Calu3 (cell line): ENCODE measurements at regions not wholly inside any gene's neighbourhood (a gene's known extent, or its start where the extent isn't known, plus 50 kb on each side); places are given as distances from the start of the nearest gene placed in this dataset.

ENCODE experiments used
- BruUV-seq: library from RNA; stranded (reverse); fragments of 400-500 nt; replicated peaks from 2 replicates; lab custom pipeline; 2021; lab: Mats Ljungman, UMichigan
- CTCF ChIA-PET: fragments of 300-600 bp; sonication (Branson Sonifier 250); formaldehyde crosslinking; loops from one replicate; lab custom pipeline; 2022; ENCODE audit warnings: antibody characterized with exemption; lab: Charles Lee
- DNase-seq: peaks from one replicate; pipeline ENCODE4 v3.0.0; 2022
- H3K27ac Mint-ChIP-seq: one replicate; pipeline ENCODE4 v1.8.0; 2022; ENCODE audit warnings: mixed read lengths; ENCODE audit not compliant: unreplicated experiment
- H3K27me3 Mint-ChIP-seq: one replicate; pipeline ENCODE4 v1.8.0; 2022; ENCODE audit warnings: mixed read lengths; ENCODE audit not compliant: unreplicated experiment
- H3K36me3 Mint-ChIP-seq: one replicate; pipeline ENCODE4 v1.8.0; 2022; ENCODE audit warnings: mild to moderate bottlenecking, moderate library complexity, mixed read lengths; ENCODE audit not compliant: insufficient read depth, unreplicated experiment
- H3K4me1 Mint-ChIP-seq: one replicate; pipeline ENCODE4 v1.8.0; 2022; ENCODE audit warnings: mild to moderate bottlenecking, low read depth, mixed read lengths; ENCODE audit not compliant: unreplicated experiment
- H3K4me3 Mint-ChIP-seq: one replicate; pipeline ENCODE4 v1.8.0; 2022; ENCODE audit warnings: mild to moderate bottlenecking, low read depth, moderate library complexity, mixed read lengths; ENCODE audit not compliant: unreplicated experiment
- H3K9me3 Mint-ChIP-seq: one replicate; pipeline ENCODE4 v1.8.0; 2022; ENCODE audit warnings: low read depth, mixed read lengths; ENCODE audit not compliant: unreplicated experiment
- CTCF ChIP-seq: fragments of 200-600 bp; IDR thresholded peaks from one replicate; pipeline ENCODE4 v1.8.0; 2022; ENCODE audit warnings: antibody characterized with exemption; ENCODE audit not compliant: unreplicated experiment
- intact Hi-C: fragments of 100-400 bp; cut with micrococcal nuclease; formaldehyde crosslinking; loops from one replicate; pipeline ENCODE4 v1.10.0; 2022; ENCODE audit not compliant: unreplicated experiment

GRCh38 chr7:145605963-145606362 lies 510.6 kb upstream of the CNTNAP2 start:
- no peak for DNase-seq
- no peak for TF ChIP-seq CTCF

DNA sequence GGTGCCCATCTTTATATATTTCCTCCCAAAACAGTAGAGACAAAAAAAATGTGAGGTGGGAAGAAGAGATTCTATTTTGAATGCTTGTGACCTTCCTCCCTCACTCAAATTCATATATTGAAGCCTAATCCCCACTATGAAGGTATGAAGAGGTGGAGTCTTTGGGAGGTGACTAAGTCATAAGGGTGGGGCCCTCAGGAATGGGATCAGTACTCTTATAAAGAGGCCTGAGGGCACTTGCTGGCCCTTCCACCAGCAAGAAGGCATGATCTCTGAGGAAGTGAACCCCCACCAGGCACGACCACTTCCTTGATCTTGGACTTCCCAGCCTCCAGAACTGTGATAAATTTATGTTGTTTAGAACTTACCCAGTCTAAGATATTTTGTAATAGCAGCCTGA lies 517.2 kb upstream of the CNTNAP2 start:
- Mint-ChIP-seq H3K36me3 (no peaks in the 10 kb centered on the region), H3K27me3 (no peaks in the 10 kb centered on the region), H3K4me3 (no peak overlapping the region), H3K9me3 (peaks cover 21% of the 10 kb centered on the region), H3K27ac (no peak overlapping the region), H3K4me1 (no peaks in the 10 kb centered on the region)
- TF ChIP-seq CTCF: no peak
- CTCF ChIA-PET: no interaction called here
- intact Hi-C loops: no loop called here
- no peak for DNase-seq
- no TSS peak for BruUV-seq

More at GRCh38 chr7:145605963-145606362, 510.6 kb upstream of the CNTNAP2 start:
- H3K9me3 Mint-ChIP-seq: peaks cover 17% of the 10 kb centered on the region
- H3K27me3 Mint-ChIP-seq: no peaks in the 10 kb centered on the region
- H3K4me3 Mint-ChIP-seq: no peak overlapping the region
- CTCF ChIA-PET: no interaction called here
- intact Hi-C loops: no loop called here
- H3K36me3 Mint-ChIP-seq: no peaks in the 10 kb centered on the region
- no peak overlapping the region for H3K27ac Mint-ChIP-seq
- H3K4me1 Mint-ChIP-seq: no peaks in the 10 kb centered on the region
- BruUV-seq: no TSS peak

- CTCF ChIA-PET: no interaction called here
- peaks cover 7% of the 10 kb centered on the region for H3K9me3 Mint-ChIP-seq
Measured at GRCh38 chr7:145584401-145584800, 532.2 kb upstream of the CNTNAP2 start.

GRCh38 chr7:145582742-145583303 lies 533.8 kb upstream of the CNTNAP2 start:
- Mint-ChIP-seq H3K9me3 (peaks cover 5% of the 10 kb centered on the region), H3K36me3 (no peaks in the 10 kb centered on the region), H3K4me1 (no peaks in the 10 kb centered on the region), H3K27ac (no peak overlapping the region), H3K4me3 (no peak overlapping the region), H3K27me3 (no peaks in the 10 kb centered on the region)
- intact Hi-C loops: no loop called here
- TF ChIP-seq CTCF: no peak
- DNase-seq: no peak
- CTCF ChIA-PET: interaction anchor here (0.7 kb wide), 1 partner anchor 11 kb away, joined by 3 read pairs; no protein-coding TSS in a partner anchor
- BruUV-seq: no TSS peak

More at GRCh38 chr7:145584401-145584800, 532.2 kb upstream of the CNTNAP2 start:
- Mint-ChIP-seq H3K4me3 (no peak overlapping the region), H3K27me3 (no peaks in the 10 kb centered on the region), H3K36me3 (no peaks in the 10 kb centered on the region), H3K4me1 (no peaks in the 10 kb centered on the region), H3K27ac (no peak overlapping the region)
- no TSS peak for BruUV-seq
- intact Hi-C loops: no loop called here
- no peak for DNase-seq
- TF ChIP-seq CTCF: no peak
